ENCODE measurements at regions not wholly inside any gene's neighbourhood (a gene's known extent, or its start where the extent isn't known, plus 50 kb on each side); places are given as distances from the start of the nearest gene placed in this dataset.
"Not testable (repeated sequence)": the region's sequence is repeated elsewhere in the genome, so short reads cannot be mapped to it uniquely, and the experiment has no call there.

DNA sequence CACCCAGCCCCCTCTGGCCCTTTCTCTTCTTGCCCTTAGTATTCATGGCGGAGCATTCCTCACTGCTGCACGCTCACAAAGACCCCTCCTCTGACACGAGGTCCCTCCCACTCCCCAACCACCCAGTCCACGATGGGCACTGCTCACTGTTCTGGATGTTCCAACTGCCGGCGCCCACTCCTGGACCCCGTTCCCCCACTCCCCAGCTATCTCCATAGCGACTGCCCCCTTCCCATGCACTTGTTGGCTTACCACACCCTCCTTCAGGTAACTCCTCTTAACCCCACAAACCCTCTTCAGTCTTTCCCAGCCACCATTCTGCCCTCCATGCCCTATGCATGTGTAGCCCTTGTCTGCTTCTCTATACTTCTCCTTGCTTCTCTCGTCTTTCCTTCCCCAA lies 961.5 kb upstream of the DEFB115 start:
- TF ChIP-seq POLR2A (IDR thresholded peaks at IDR 0.05) = not testable (repeated sequence)
- TF ChIP-seq, protein P1, sequence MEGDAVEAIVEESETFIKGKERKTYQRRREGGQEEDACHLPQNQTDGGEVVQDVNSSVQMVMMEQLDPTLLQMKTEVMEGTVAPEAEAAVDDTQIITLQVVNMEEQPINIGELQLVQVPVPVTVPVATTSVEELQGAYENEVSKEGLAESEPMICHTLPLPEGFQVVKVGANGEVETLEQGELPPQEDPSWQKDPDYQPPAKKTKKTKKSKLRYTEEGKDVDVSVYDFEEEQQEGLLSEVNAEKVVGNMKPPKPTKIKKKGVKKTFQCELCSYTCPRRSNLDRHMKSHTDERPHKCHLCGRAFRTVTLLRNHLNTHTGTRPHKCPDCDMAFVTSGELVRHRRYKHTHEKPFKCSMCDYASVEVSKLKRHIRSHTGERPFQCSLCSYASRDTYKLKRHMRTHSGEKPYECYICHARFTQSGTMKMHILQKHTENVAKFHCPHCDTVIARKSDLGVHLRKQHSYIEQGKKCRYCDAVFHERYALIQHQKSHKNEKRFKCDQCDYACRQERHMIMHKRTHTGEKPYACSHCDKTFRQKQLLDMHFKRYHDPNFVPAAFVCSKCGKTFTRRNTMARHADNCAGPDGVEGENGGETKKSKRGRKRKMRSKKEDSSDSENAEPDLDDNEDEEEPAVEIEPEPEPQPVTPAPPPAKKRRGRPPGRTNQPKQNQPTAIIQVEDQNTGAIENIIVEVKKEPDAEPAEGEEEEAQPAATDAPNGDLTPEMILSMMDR (IDR thresholded peaks at IDR 0.05) = not testable (repeated sequence)
